SIG-M5 (cell line): ENCODE measurements at regions not wholly inside any gene's neighbourhood (a gene's known extent, or its start where the extent isn't known, plus 50 kb on each side); places are given as distances from the start of the nearest gene placed in this dataset.

Experiments used
- DNase-seq: peaks from one replicate; lab custom pipeline; 2025; lab: John Stamatoyannopoulos, UW

- no peak for DNase-seq
Measured at GRCh38 chr9:71589612-71590011, 178.7 kb downstream of the CEMIP2 start.

DNA sequence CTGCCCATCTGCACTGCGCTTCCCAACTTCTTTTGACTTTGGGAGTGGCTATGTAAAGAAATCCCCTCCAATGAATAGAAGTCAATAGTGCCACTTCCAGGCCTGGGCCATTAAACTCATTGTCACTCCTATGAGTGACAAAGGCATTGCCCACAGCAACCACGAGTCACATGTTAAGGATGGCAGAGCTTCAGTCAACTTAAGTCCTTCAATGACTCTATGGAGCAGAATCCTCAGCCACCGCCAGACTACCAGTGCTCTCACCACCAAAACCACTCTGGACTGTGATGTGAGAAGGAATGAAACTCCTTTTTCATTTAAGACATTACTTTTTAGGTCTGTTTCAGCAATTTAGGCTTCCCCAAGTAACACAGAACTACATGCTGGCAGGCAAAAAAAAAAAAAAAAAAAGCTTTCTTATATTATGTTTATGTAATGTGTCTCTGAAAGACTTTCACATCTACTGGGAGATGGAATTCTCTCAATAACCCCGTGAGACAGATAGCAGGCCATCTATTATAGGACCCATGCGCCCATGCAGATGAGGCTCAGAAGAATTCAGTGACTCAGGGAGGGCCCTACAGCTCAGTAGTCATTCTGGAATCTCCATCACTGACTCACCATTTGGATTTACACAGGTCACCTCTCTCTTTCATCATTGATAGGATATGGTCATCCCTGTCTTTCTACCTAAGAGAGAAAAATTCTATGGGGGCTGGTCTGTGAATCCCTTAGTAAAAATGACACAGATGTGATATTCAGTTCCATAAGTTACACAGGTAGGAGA lies 180.5 kb downstream of the CEMIP2 start:
- DNase-seq: no peak

- DNase-seq: no peak
Measured at GRCh38 chr9:71583792-71584191, 184.5 kb downstream of the CEMIP2 start.

DNA sequence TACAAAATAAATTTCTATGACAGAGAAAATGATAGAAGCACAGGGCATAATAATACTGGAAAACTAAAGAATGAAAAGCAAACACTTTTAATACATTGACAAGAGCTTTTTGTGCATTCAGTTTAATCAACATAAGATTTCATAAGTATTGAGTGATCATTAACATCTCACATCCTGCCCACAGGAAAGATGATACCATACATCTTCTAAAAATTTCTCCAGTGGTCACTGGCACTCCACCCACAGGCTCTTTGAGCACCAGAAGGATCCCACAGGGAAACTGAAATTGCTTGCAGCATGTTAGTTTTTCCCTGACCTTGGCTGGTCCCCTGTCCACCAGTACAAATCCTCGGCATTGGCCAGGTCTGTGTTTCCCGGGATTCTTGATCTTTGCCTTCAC lies 186.0 kb downstream of the CEMIP2 start:
- no peak for DNase-seq

DNA sequence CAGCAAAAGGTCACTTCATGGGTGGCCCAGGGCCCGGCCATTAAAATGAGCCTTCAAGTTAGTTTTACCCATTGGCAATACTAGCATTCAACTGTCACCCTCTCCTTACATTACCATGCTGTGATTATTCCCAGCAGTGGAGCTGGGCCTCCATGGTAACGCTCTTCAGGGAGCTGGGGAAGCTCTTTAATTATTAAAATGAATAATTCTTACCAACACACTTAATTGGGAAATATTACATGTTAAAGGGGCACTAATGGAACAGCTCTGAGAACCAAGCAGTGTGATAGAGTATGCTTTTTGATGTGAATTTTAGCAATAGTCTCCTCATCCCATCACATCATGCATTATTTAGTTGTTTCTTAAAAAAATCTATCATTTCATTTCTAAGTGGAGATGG lies 187.2 kb downstream of the CEMIP2 start:
- DNase-seq: no peak

- no peak for DNase-seq
Measured at GRCh38 chr9:71571186-71571585, 197.1 kb downstream of the CEMIP2 start.

GRCh38 chr9:71567890-71568289 lies 200.4 kb downstream of the CEMIP2 start:
- no peak for DNase-seq

DNA sequence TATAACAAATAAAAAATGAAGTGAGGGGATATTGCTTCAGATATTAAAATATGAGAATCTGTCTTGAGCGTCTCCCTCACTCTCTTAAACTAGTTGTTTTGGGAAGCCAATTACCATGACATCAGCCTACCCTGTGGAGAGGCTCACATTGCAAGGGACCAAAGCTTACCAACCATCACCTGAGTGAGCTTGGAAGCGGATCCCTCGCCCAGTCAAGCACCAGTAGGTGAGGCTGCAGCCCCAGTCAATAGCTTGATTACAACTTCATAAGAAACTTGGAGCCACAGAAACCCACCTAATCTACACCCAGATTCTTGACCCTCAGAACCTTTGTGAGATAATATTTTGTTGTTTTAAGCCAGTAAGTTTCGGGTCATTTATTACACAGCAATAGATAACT lies 206.2 kb downstream of the CEMIP2 start:
- DNase-seq: no peak

DNA sequence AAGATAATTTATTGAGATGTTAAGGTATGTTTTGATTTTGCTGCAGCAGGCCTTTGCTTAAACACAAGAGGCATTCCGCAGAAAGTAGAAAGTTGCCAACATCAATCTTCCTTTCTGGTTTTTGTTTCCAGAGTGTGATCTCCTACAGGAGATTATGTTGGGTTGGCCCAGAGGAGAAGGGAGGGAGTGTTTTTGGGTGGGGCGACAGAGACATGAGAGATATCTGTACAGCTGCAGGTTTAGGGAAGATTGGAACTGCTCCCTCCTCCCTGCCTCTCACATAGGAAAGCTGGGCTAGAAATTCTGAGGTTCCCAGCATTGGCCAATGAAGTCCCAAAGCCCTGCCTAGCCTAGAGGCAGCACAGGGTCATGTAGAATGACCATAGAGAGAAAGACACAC lies 211.0 kb downstream of the CEMIP2 start:
- DNase-seq: no peak

GRCh38 chr9:71552480-71552879 lies 215.8 kb downstream of the CEMIP2 start:
- DNase-seq: no peak

- DNase-seq: no peak
Measured at GRCh38 chr9:71549023-71549422, 219.3 kb downstream of the CEMIP2 start.

DNA sequence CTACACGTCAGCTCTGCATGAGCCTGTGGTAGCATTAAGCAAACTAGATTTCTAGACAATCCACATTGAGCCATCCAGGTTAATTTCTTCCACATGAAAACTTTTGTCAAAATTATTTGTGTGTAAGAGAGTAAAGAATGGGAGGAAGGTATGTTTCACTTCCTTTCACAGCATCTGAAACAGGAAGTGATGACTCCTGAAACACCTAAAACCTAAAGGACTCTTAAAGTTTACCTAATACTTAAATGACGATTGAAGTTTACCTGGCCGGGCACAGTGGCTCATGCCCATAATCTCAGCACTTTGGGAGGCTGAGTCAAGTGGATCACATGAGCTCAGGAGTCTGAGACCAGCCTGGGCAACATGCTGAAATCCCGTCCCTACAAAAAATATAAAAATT lies 223.8 kb downstream of the CEMIP2 start:
- DNase-seq: no peak

- DNase-seq: no peak
Measured at GRCh38 chr9:71541436-71541835, 226.9 kb downstream of the CEMIP2 start.

GRCh38 chr9:71524996-71525580 lies 243.2 kb downstream of the CEMIP2 start:
- no peak for DNase-seq

DNA sequence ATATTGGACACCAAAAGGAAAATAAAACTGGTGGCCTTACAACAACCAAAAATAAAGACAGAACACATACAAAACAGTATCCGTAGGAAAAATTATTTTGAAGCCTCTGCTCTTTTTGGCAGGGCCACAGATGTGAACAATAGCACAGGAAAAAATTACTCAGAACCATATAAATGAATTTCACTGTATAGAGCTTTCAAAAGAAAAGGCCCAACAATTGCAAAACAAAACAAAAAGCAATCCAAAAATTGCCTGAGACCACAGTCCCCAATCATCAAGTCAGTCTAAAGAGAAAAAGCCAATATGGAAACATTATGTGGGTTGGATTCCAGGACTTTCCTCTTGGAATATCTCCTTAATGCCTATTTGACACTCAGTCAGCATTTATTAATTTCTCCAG lies 243.8 kb downstream of the CEMIP2 start:
- DNase-seq: no peak

- DNase-seq: no peak
Measured at GRCh38 chr9:71521132-71521531, 247.2 kb downstream of the CEMIP2 start.

GRCh38 chr9:71519098-71519696 lies 249.1 kb downstream of the CEMIP2 start:
- no peak for DNase-seq

- no peak for DNase-seq
Measured at GRCh38 chr9:71518045-71518827, 250.1 kb downstream of the CEMIP2 start.

DNA sequence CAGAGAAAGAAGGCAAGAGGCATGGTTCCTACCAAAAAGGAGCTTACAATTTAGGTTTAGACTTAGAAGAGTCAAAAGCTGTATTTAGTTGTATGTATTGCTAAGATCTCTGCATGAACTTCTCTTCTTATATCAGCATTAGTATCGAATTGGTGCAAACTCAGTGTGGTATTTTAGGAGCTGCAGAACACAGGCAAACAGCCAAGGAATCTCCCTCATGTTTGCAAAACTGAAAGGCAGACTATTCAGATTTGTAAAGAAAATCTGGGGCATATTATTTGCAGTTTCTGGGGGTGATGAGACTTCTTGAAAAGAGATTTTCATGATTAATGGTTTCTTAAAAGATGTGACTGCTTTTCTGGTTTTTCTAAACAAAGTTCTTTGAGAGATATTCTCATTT lies 252.7 kb downstream of the CEMIP2 start:
- DNase-seq: no peak

- DNase-seq: no peak
Measured at GRCh38 chr9:71515107-71515506, 253.2 kb downstream of the CEMIP2 start.

- no peak for DNase-seq
Measured at GRCh38 chr9:71514344-71514975, 253.9 kb downstream of the CEMIP2 start.

DNA sequence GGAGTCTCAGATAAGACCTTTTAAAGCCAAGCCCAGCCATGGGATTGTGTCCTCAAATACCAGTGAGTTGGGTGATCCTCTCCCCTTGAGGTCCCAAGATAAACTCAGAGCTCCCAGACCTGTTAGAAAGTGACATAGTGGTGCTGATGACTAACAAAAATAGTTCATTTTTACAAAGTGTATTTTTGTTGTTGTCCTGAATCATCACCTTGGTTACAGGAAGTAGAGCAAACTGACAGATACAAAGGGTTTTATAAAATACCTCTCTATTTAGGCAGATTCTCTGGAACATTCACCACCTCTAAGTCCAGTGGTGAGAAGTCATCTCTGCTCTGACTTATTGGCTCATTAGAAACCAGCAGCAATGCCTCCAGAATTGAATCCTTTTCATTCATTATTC lies 259.3 kb downstream of the CEMIP2 start:
- no peak for DNase-seq
